Liver (tissue), 8 donors: ENCODE measurements at regions not wholly inside any gene's neighbourhood (a gene's known extent, or its start where the extent isn't known, plus 50 kb on each side); places are given as distances from the start of the nearest gene placed in this dataset.
A peak's percentile ranks its signal among the peaks of the same experiment; 100 is the strongest.

Experiments
- DNase-seq: peaks from one replicate; pipeline ENCODE4 v3.0.0-alpha.2; 2017; ENCODE audit warnings: low spot score
- H3K27ac ChIP-seq, 2 donors: one replicate each; pipeline ENCODE4 v1.7.0; 2013; ENCODE audit warnings: inconsistent platforms in 2 of 2, low read length in 2 of 2, control low read depth in 1 of 2, low read depth in 1 of 2, mild to moderate bottlenecking in 1 of 2
- H3K27me3 ChIP-seq, 4 donors: one replicate each; pipeline versions ENCODE4 v1.6.1 to v1.7.0; 2013; ENCODE audit warnings: low read length in 3 of 4, inconsistent platforms in 1 of 4, mild to moderate bottlenecking in 1 of 4, moderate library complexity in 1 of 4; ENCODE audit not compliant: control insufficient read depth in 4 of 4, insufficient read depth in 4 of 4
- H3K36me3 ChIP-seq, 4 donors: one replicate each; pipeline versions ENCODE4 v1.6.1 to v1.7.0; 2013; ENCODE audit warnings: low read length in 3 of 4, mild to moderate bottlenecking in 3 of 4, low read depth in 1 of 4, moderate library complexity in 1 of 4; ENCODE audit not compliant: control insufficient read depth in 4 of 4, insufficient read depth in 3 of 4
- H3K4me1 ChIP-seq, 4 donors: one replicate each; pipeline versions ENCODE4 v1.6.1 to v1.7.0; 2013; ENCODE audit warnings: low read length in 3 of 4, mild to moderate bottlenecking in 3 of 4, moderate library complexity in 1 of 4; ENCODE audit not compliant: control insufficient read depth in 4 of 4, insufficient read depth in 4 of 4
- H3K4me3 ChIP-seq, 3 donors: one replicate each; pipeline versions ENCODE4 v1.6.1 to v1.7.0; 2013; ENCODE audit warnings: low read length in 3 of 3, control low read depth in 1 of 3, low read depth in 1 of 3, mild to moderate bottlenecking in 1 of 3
- H3K9ac ChIP-seq, 2 donors: one replicate each; pipeline ENCODE4 v1.7.0; 2013; ENCODE audit warnings: low read length in 2 of 2, mild to moderate bottlenecking in 2 of 2, moderate library complexity in 2 of 2, control low read depth in 1 of 2, low read depth in 1 of 2
- H3K9me3 ChIP-seq, 4 donors: one replicate each; pipeline versions ENCODE4 v1.6.1 to v1.7.0; 2013; ENCODE audit warnings: low read length in 3 of 4; ENCODE audit not compliant: control insufficient read depth in 4 of 4
- ATF3 ChIP-seq: IDR thresholded peaks from 2 replicates; pipeline ENCODE4 v1.6.1; 2016; ENCODE audit warnings: antibody characterized with exemption
- CTCF ChIP-seq: fragments of 150-350 bp; IDR thresholded peaks from 2 replicates; pipeline ENCODE4 v1.5.1; 2017; ENCODE audit warnings: improper control_type of control experiment, low read depth, low read length; ENCODE audit not compliant: missing input control
- EGR1 ChIP-seq, 2 donors: IDR thresholded peaks; 2 replicates each; pipeline ENCODE4 v1.6.1; 2016 to 2018; ENCODE audit warnings: antibody characterized with exemption in 2 of 2, low read depth in 2 of 2
- FOXA1 ChIP-seq: IDR thresholded peaks from 2 replicates; pipeline ENCODE4 v1.6.1; 2016; ENCODE audit warnings: antibody characterized with exemption
- FOXA2 ChIP-seq: IDR thresholded peaks from 2 replicates; pipeline ENCODE4 v1.6.1; 2016; ENCODE audit warnings: antibody characterized with exemption
- GABPA ChIP-seq, 2 donors: IDR thresholded peaks in 1 of 2; conservative IDR thresholded peaks in 1 of 2; 2 replicates each; pipeline ENCODE4 v1.6.1; 2016; ENCODE audit warnings: antibody characterized with exemption in 2 of 2, mild to moderate bottlenecking in 1 of 2, moderate library complexity in 1 of 2
- HNF4A ChIP-seq, 2 donors: conservative IDR thresholded peaks; 2 replicates each; pipeline ENCODE4 v1.6.1; 2016; ENCODE audit warnings: antibody characterized with exemption in 2 of 2, mild to moderate bottlenecking in 2 of 2
- HNF4G ChIP-seq: IDR thresholded peaks from 2 replicates; pipeline ENCODE4 v1.6.1; 2016; ENCODE audit warnings: antibody characterized with exemption
- JUND ChIP-seq, 2 donors: IDR thresholded peaks; 2 replicates each; pipeline ENCODE4 v1.6.1; 2016; ENCODE audit warnings: antibody characterized with exemption in 2 of 2
- MAX ChIP-seq: IDR thresholded peaks from 2 replicates; pipeline ENCODE4 v1.6.1; 2016; ENCODE audit warnings: antibody characterized with exemption
- NR2F2 ChIP-seq: IDR thresholded peaks from 2 replicates; pipeline ENCODE4 v1.6.1; 2016; ENCODE audit warnings: antibody characterized with exemption
- RAD21 ChIP-seq, 2 donors: IDR thresholded peaks; 2 replicates each; pipeline ENCODE4 v1.6.1; 2016; ENCODE audit warnings: antibody characterized with exemption in 2 of 2, mild to moderate bottlenecking in 2 of 2
- REST ChIP-seq: IDR thresholded peaks from 2 replicates; pipeline ENCODE4 v1.6.1; 2016; ENCODE audit warnings: antibody characterized with exemption, mild to moderate bottlenecking
- RXRA ChIP-seq, 2 donors: IDR thresholded peaks; 2 replicates each; pipeline ENCODE4 v1.6.1; 2017 to 2018; ENCODE audit warnings: antibody characterized with exemption in 2 of 2, mild to moderate bottlenecking in 1 of 2
- SP1 ChIP-seq: IDR thresholded peaks from 2 replicates; pipeline ENCODE4 v1.6.1; 2018; ENCODE audit warnings: antibody characterized with exemption, mild to moderate bottlenecking
- TAF1 ChIP-seq: conservative IDR thresholded peaks from 2 replicates; pipeline ENCODE4 v1.6.1; 2016; ENCODE audit warnings: antibody characterized with exemption, mild to moderate bottlenecking
- YY1 ChIP-seq: IDR thresholded peaks from 2 replicates; pipeline ENCODE4 v1.6.1; 2016; ENCODE audit warnings: antibody characterized with exemption, mild to moderate bottlenecking
- ZBTB33 ChIP-seq: IDR thresholded peaks from 2 replicates; pipeline ENCODE4 v1.6.1; 2016; ENCODE audit warnings: antibody characterized with exemption
- WGBS: extraction: QIAGEN DNeasy Blood & Tissue Kit; methylation state at CpG from one replicate; pipeline ENCODE4 v1.1.7; 2013; 5-methylcytosine and 5-hydroxymethylcytosine counted together
- donor health status: healthy.
- donor health status: healthy.
- donor health status: healthy.
- donor health status: healthy.
- donor health status: healthy.

- H3K36me3 ChIP-seq: no peaks in the 10 kb centered on the region
- peak overlapping the region; percentile 54 to 70 for H3K27ac ChIP-seq
- peaks cover 4 to 20% (median 7%) of the 10 kb centered on the region in 4 donors for H3K4me1 ChIP-seq
- no peaks in the 10 kb centered on the region for H3K27me3 ChIP-seq
- WGBS: 90% methylated on average over 4 of the region's 4 CpGs
- DNase-seq: no peak
- TF ChIP-seq HNF4G: no peak
- no peak for TF ChIP-seq ATF3
- no peak for TF ChIP-seq NR2F2
- no peak for TF ChIP-seq JUND (IDR thresholded peaks at IDR 0.05)
- no peak for TF ChIP-seq ZBTB33
- no peak for TF ChIP-seq FOXA2
- no peak for TF ChIP-seq FOXA1
- no peak for TF ChIP-seq REST
- TF ChIP-seq RXRA (IDR thresholded peaks at IDR 0.05): no peak
- TF ChIP-seq EGR1 (IDR thresholded peaks at IDR 0.05; ENCODE audit: low read depth in 2 of 2): no peak
- TF ChIP-seq CTCF: no peak
- TF ChIP-seq SP1: no peak
- no peak for TF ChIP-seq HNF4A (conservative IDR thresholded peaks at IDR 0.05)
- no peak for TF ChIP-seq TAF1
- TF ChIP-seq YY1: no peak
- TF ChIP-seq RAD21 (IDR thresholded peaks at IDR 0.05): no peak
- TF ChIP-seq MAX: no peak
- TF ChIP-seq GABPA (IDR thresholded peaks at IDR 0.05 in 1 of 2, conservative IDR thresholded peaks at IDR 0.05 in 1 of 2): no peak
- no peak overlapping the region for H3K9ac ChIP-seq
- H3K4me3 ChIP-seq: no peak overlapping the region
- H3K9me3 ChIP-seq: peaks cover 0 to 2% (median 0%) of the 10 kb centered on the region in 4 donors
Measured at GRCh38 chr4:38280323-38280706, 320.1 kb downstream of the PTTG2 start.
